ENCODE measurements at regions not wholly inside any gene's neighbourhood (a gene's known extent, or its start where the extent isn't known, plus 50 kb on each side); places are given as distances from the start of the nearest gene placed in this dataset.

GRCh38 chr9:107942291-107942690 is 452.7 kb upstream of the KLF4 start:
- TF ChIP-seq CTCF (IDR thresholded peaks at IDR 0.05; ENCODE audit: extremely low read depth, missing control alignments): no peak
- no peak for DNase-seq (ENCODE audit: low spot score)

- TF ChIP-seq CTCF (IDR thresholded peaks at IDR 0.05; ENCODE audit: extremely low read depth, missing control alignments): no peak
- no peak for DNase-seq (ENCODE audit: low spot score)
Observed at GRCh38 chr9:107940616-107941595, 451.3 kb upstream of the KLF4 start.

GRCh38 chr9:107938801-107939386 is 449.3 kb upstream of the KLF4 start:
- no peak for TF ChIP-seq CTCF (IDR thresholded peaks at IDR 0.05; ENCODE audit: extremely low read depth, missing control alignments)
- no peak for DNase-seq (ENCODE audit: low spot score)

- DNase-seq (ENCODE audit: low spot score): no peak
- no peak for TF ChIP-seq CTCF (IDR thresholded peaks at IDR 0.05; ENCODE audit: extremely low read depth, missing control alignments)
Observed at GRCh38 chr9:107935931-107936330, 446.4 kb upstream of the KLF4 start.

- DNase-seq (ENCODE audit: low spot score): no peak
- no peak for TF ChIP-seq CTCF (IDR thresholded peaks at IDR 0.05; ENCODE audit: extremely low read depth, missing control alignments)
Observed at GRCh38 chr9:107933516-107933915, 443.9 kb upstream of the KLF4 start.

GRCh38 chr9:107933097-107933496 is 443.5 kb upstream of the KLF4 start:
- no peak for DNase-seq (ENCODE audit: low spot score)
- TF ChIP-seq CTCF (IDR thresholded peaks at IDR 0.05; ENCODE audit: extremely low read depth, missing control alignments): no peak

- no peak for DNase-seq (ENCODE audit: low spot score)
Observed at GRCh38 chr9:107932601-107933000, 443.0 kb upstream of the KLF4 start.

More at GRCh38 chr9:107932601-107933000, 443.0 kb upstream of the KLF4 start:
- TF ChIP-seq CTCF (IDR thresholded peaks at IDR 0.05; ENCODE audit: extremely low read depth, missing control alignments): no peak
